ENCODE measurements at regions not wholly inside any gene's neighbourhood (a gene's known extent, or its start where the extent isn't known, plus 50 kb on each side); places are given as distances from the start of the nearest gene placed in this dataset.
"Not testable (repeated sequence)": the region's sequence is repeated elsewhere in the genome, so short reads cannot be mapped to it uniquely, and the experiment has no call there.

- DNase-seq (ENCODE audit: insufficient read length, low spot score), result no peak
- FAIRE-seq, result no peak
- no peak for TF ChIP-seq POU2F2 (IDR thresholded peaks at IDR 0.05; ENCODE audit: low read depth, low read length)
- no peak for TF ChIP-seq TAF1 (IDR thresholded peaks at IDR 0.05; ENCODE audit: low read depth, low read length)
- TF ChIP-seq PAX5 (IDR thresholded peaks at IDR 0.05; ENCODE audit: insufficient read depth, low read length, severe bottlenecking), result no peak
- TF ChIP-seq POLR2AphosphoS5 (IDR thresholded peaks at IDR 0.05; ENCODE audit: low read depth, low read length), result no peak
- no peak for TF ChIP-seq POLR2A (IDR thresholded peaks at IDR 0.05; ENCODE audit: low read depth, low read length)
- TF ChIP-seq SPI1 (IDR thresholded peaks at IDR 0.05; ENCODE audit: low read depth, low read length), result no peak
Observed at GRCh38 chr5:75885321-75885720, 168.1 kb upstream of the POC5 start.

DNA sequence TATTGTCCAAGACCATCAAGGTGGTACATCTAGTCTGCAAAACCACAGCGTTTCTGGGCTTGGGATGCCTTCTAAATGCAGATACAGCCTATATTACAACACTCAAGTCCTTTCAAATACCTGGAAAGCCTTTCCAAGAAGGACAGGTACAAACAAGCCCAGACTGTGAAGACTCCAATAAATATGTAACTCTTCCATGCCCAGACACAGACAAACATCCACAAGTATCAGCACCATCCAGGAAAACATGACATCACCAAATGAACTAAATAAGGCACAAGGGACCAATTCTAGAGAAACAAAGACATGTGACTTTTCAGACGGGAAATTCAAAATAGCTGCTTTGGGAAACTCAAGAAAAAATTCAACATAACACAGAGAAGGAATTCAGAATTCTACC, 152.7 kb upstream of the POC5 start:
- DNase-seq (ENCODE audit: insufficient read length, low spot score) (no peak), FAIRE-seq (no peak)
- TF ChIP-seq TAF1 (IDR thresholded peaks at IDR 0.05; ENCODE audit: low read depth, low read length) (no peak), SPI1 (IDR thresholded peaks at IDR 0.05; ENCODE audit: low read depth, low read length) (no peak), POLR2AphosphoS5 (IDR thresholded peaks at IDR 0.05; ENCODE audit: low read depth, low read length) (no peak), PAX5 (IDR thresholded peaks at IDR 0.05; ENCODE audit: insufficient read depth, low read length, severe bottlenecking) (no peak), POLR2A (IDR thresholded peaks at IDR 0.05; ENCODE audit: low read depth, low read length) (no peak), POU2F2 (IDR thresholded peaks at IDR 0.05; ENCODE audit: low read depth, low read length) (no peak)

DNA sequence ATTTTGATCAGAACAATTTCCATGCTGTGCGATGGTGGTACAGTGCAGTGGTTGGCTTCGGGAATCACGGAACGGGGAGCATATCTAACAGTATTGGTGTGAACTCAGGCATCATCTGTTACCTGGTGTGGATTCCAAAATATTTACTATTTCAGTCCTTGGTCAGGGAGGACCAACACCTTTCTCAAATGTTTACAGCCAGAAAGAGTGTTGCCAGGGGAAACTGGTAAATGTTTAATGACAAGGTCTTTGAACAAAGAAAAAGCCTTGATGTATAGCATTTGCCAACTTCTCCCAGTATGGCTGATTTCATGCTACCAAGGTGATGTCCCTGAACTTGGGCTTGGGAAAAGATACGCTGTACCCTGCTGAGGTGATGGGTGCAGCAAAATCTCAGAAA, 145.6 kb upstream of the POC5 start:
- DNase-seq (ENCODE audit: insufficient read length, low spot score), result no peak
- no peak for TF ChIP-seq PAX5 (IDR thresholded peaks at IDR 0.05; ENCODE audit: insufficient read depth, low read length, severe bottlenecking)
- TF ChIP-seq POLR2A (IDR thresholded peaks at IDR 0.05; ENCODE audit: low read depth, low read length), result no peak
- no peak for TF ChIP-seq POU2F2 (IDR thresholded peaks at IDR 0.05; ENCODE audit: low read depth, low read length)
- TF ChIP-seq SPI1 (IDR thresholded peaks at IDR 0.05; ENCODE audit: low read depth, low read length), result no peak
- TF ChIP-seq TAF1 (IDR thresholded peaks at IDR 0.05; ENCODE audit: low read depth, low read length), result no peak
- no peak for TF ChIP-seq POLR2AphosphoS5 (IDR thresholded peaks at IDR 0.05; ENCODE audit: low read depth, low read length)
- no peak for FAIRE-seq

GRCh38 chr5:75859621-75860020, 142.4 kb upstream of the POC5 start:
- FAIRE-seq; DNase-seq (ENCODE audit: insufficient read length, low spot score): not testable (repeated sequence)

DNA sequence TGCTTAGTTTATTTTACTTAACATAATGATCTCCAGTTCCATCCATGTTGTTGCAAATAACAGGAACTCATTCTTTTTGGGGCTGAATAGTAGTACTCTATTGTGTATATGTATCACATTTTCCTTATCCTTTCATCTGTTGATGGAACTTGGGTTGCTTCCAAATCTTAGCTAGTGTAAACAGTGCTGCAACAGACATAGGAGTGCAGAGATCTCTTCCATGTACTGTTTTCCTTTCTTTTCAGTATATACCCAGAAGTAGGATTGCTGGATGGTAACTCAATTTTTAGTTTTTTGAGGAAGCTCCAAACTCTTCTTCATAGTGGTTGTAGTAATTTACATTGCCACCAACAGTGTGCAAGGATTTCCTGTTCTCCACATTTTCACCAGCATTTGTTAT, 138.8 kb upstream of the POC5 start:
- DNase-seq (ENCODE audit: insufficient read length, low spot score) (no peak), FAIRE-seq (no peak)
- TF ChIP-seq SPI1 (IDR thresholded peaks at IDR 0.05; ENCODE audit: low read depth, low read length) (no peak), POLR2A (IDR thresholded peaks at IDR 0.05; ENCODE audit: low read depth, low read length) (no peak), TAF1 (IDR thresholded peaks at IDR 0.05; ENCODE audit: low read depth, low read length) (no peak), POLR2AphosphoS5 (IDR thresholded peaks at IDR 0.05; ENCODE audit: low read depth, low read length) (no peak), PAX5 (IDR thresholded peaks at IDR 0.05; ENCODE audit: insufficient read depth, low read length, severe bottlenecking) (no peak)

DNA sequence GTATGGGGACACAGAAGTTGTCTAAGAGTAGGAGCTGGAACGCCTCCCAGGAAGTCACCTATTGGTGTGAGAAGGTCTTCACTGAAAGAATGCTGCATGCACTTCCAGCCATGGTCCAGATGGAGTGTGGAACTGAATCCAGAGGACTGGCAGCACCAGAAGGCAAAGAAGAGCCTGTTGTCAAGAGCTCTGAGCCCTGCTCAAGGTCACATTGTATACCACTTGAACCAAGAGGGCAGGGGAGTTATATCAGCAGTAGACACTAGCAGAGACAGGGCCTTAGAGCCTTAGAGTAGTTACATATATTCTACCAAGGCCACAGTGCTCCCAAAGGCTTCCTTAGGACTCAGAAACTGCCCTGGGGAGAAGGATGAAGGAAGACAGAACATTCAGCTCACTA, 130.8 kb upstream of the POC5 start:
- FAIRE-seq, result no peak
- DNase-seq (ENCODE audit: insufficient read length, low spot score), result no peak
- TF ChIP-seq POU2F2 (IDR thresholded peaks at IDR 0.05; ENCODE audit: low read depth, low read length) (no peak), SPI1 (IDR thresholded peaks at IDR 0.05; ENCODE audit: low read depth, low read length) (no peak), POLR2AphosphoS5 (IDR thresholded peaks at IDR 0.05; ENCODE audit: low read depth, low read length) (no peak), TAF1 (IDR thresholded peaks at IDR 0.05; ENCODE audit: low read depth, low read length) (no peak), POLR2A (IDR thresholded peaks at IDR 0.05; ENCODE audit: low read depth, low read length) (no peak), PAX5 (IDR thresholded peaks at IDR 0.05; ENCODE audit: insufficient read depth, low read length, severe bottlenecking) (no peak)

GRCh38 chr5:75847561-75848021, 130.4 kb upstream of the POC5 start:
- FAIRE-seq, result peak; percentile 86
- DNase-seq (ENCODE audit: insufficient read length, low spot score), result peak; percentile 25
- no peak for TF ChIP-seq PAX5 (IDR thresholded peaks at IDR 0.05; ENCODE audit: insufficient read depth, low read length, severe bottlenecking)
- no peak for TF ChIP-seq POLR2A (IDR thresholded peaks at IDR 0.05; ENCODE audit: low read depth, low read length)
- TF ChIP-seq SPI1 (IDR thresholded peaks at IDR 0.05; ENCODE audit: low read depth, low read length), result peak; percentile 97
- TF ChIP-seq TAF1 (IDR thresholded peaks at IDR 0.05; ENCODE audit: low read depth, low read length), result no peak
- TF ChIP-seq POLR2AphosphoS5 (IDR thresholded peaks at IDR 0.05; ENCODE audit: low read depth, low read length), result no peak
- no peak for TF ChIP-seq POU2F2 (IDR thresholded peaks at IDR 0.05; ENCODE audit: low read depth, low read length)

- no peak for FAIRE-seq
- TF ChIP-seq SPI1 (IDR thresholded peaks at IDR 0.05; ENCODE audit: low read depth, low read length) (no peak), PAX5 (IDR thresholded peaks at IDR 0.05; ENCODE audit: insufficient read depth, low read length, severe bottlenecking) (no peak), POLR2AphosphoS5 (IDR thresholded peaks at IDR 0.05; ENCODE audit: low read depth, low read length) (no peak), POLR2A (IDR thresholded peaks at IDR 0.05; ENCODE audit: low read depth, low read length) (no peak), POU2F2 (IDR thresholded peaks at IDR 0.05; ENCODE audit: low read depth, low read length) (no peak), TAF1 (IDR thresholded peaks at IDR 0.05; ENCODE audit: low read depth, low read length) (no peak)
Observed at GRCh38 chr5:75844301-75844700, 127.1 kb upstream of the POC5 start.

DNA sequence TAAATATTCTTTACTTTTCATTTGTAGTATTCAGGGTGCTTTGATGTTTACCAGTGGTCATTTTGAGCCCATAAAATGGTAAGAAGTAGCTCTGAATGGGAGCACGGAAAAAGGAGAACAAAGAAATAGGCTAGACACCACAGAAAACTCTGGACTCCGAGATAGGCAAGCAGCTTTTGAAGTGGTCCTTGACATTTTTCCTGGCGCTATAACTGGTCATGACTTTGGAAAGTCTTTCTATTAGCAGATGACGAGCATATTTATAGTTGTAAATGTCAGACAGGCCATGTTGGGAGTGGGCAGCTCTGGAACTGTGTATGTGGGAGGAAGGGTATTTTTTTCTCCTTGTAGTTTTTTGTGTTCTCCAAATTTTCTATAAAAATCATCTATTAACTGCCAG, 126.1 kb upstream of the POC5 start:
- DNase-seq (ENCODE audit: insufficient read length, low spot score) (no peak), FAIRE-seq (no peak)
- TF ChIP-seq POU2F2 (IDR thresholded peaks at IDR 0.05; ENCODE audit: low read depth, low read length) (no peak), PAX5 (IDR thresholded peaks at IDR 0.05; ENCODE audit: insufficient read depth, low read length, severe bottlenecking) (no peak)

More at GRCh38 chr5:75844301-75844700, 127.1 kb upstream of the POC5 start:
- DNase-seq (ENCODE audit: insufficient read length, low spot score), result no peak

- FAIRE-seq, result no peak
- no peak for TF ChIP-seq POU2F2 (IDR thresholded peaks at IDR 0.05; ENCODE audit: low read depth, low read length)
- TF ChIP-seq TAF1 (IDR thresholded peaks at IDR 0.05; ENCODE audit: low read depth, low read length), result no peak
- TF ChIP-seq SPI1 (IDR thresholded peaks at IDR 0.05; ENCODE audit: low read depth, low read length), result no peak
- TF ChIP-seq POLR2AphosphoS5 (IDR thresholded peaks at IDR 0.05; ENCODE audit: low read depth, low read length), result no peak
- no peak for TF ChIP-seq PAX5 (IDR thresholded peaks at IDR 0.05; ENCODE audit: insufficient read depth, low read length, severe bottlenecking)
- TF ChIP-seq POLR2A (IDR thresholded peaks at IDR 0.05; ENCODE audit: low read depth, low read length), result no peak
Observed at GRCh38 chr5:75839547-75839946, 122.3 kb upstream of the POC5 start.

More at GRCh38 chr5:75839547-75839946, 122.3 kb upstream of the POC5 start:
- DNase-seq (ENCODE audit: insufficient read length, low spot score), result no peak

Data from GM12891 (cell line).